ENCODE measurements at regions not wholly inside any gene's neighbourhood (a gene's known extent, or its start where the extent isn't known, plus 50 kb on each side); places are given as distances from the start of the nearest gene placed in this dataset.

GRCh38 chr7:12456506-12456905, 52.8 kb upstream of the VWDE start:
- no peak overlapping the region for H3K27ac Mint-ChIP-seq (ENCODE audit: unreplicated experiment)
- peak; percentile 70 for DNase-seq
- CTCF ChIA-PET = interaction anchor here (1.1 to 1.6 kb wide), 2 partner anchors 19 to 34 kb away, joined by 5 to 7 read pairs; no protein-coding TSS in a partner anchor
- H3K4me1 Mint-ChIP-seq (ENCODE audit: low read depth, unreplicated experiment) = no peaks in the 10 kb centered on the region
- intact Hi-C loops (cut with micrococcal nuclease; ENCODE audit: unreplicated experiment) = no loop called here
- TF ChIP-seq CTCF (IDR thresholded peaks at IDR 0.05; ENCODE audit: unreplicated experiment) = no peak
- no peaks in the 10 kb centered on the region for H3K36me3 Mint-ChIP-seq (ENCODE audit: insufficient read depth, unreplicated experiment)
- no peaks in the 10 kb centered on the region for H3K27me3 Mint-ChIP-seq (ENCODE audit: unreplicated experiment)
- BruUV-seq (replicated peaks) = no TSS peak
- peaks cover 2% of the 10 kb centered on the region for H3K9me3 Mint-ChIP-seq (ENCODE audit: low read depth, unreplicated experiment)
- H3K4me3 Mint-ChIP-seq (ENCODE audit: low read depth, unreplicated experiment) = no peak overlapping the region

GRCh38 chr7:12458520-12459131, 55.0 kb upstream of the VWDE start:
- BruUV-seq (replicated peaks) = no TSS peak
- H3K4me3 Mint-ChIP-seq (ENCODE audit: low read depth, unreplicated experiment) = no peak overlapping the region
- H3K9me3 Mint-ChIP-seq (ENCODE audit: low read depth, unreplicated experiment) = peaks cover 2% of the 10 kb centered on the region
- H3K27me3 Mint-ChIP-seq (ENCODE audit: unreplicated experiment) = no peaks in the 10 kb centered on the region
- no peaks in the 10 kb centered on the region for H3K36me3 Mint-ChIP-seq (ENCODE audit: insufficient read depth, unreplicated experiment)
- H3K27ac Mint-ChIP-seq (ENCODE audit: unreplicated experiment) = no peak overlapping the region
- intact Hi-C loops (cut with micrococcal nuclease; ENCODE audit: unreplicated experiment) = loop anchor here (1.0 kb wide), 2 partner anchors 32 to 38 kb away; no protein-coding TSS in a partner anchor
- DNase-seq = peak; percentile 49
- no peaks in the 10 kb centered on the region for H3K4me1 Mint-ChIP-seq (ENCODE audit: low read depth, unreplicated experiment)
- CTCF ChIA-PET = interaction anchor here (0.5 to 1.8 kb wide), 25 partner anchors 10 to 1206 kb away, joined by 3 to 66 read pairs (median 5); partner anchors contain the start of genes SCIN and VWDE
- peak; percentile 84 for TF ChIP-seq CTCF (IDR thresholded peaks at IDR 0.05; ENCODE audit: unreplicated experiment)

- no peak overlapping the region for H3K4me3 Mint-ChIP-seq (ENCODE audit: low read depth, unreplicated experiment)
- CTCF ChIA-PET = no interaction called here
- no peaks in the 10 kb centered on the region for H3K27me3 Mint-ChIP-seq (ENCODE audit: unreplicated experiment)
- no peak for DNase-seq
- no TSS peak for BruUV-seq (replicated peaks)
- no peaks in the 10 kb centered on the region for H3K9me3 Mint-ChIP-seq (ENCODE audit: low read depth, unreplicated experiment)
- TF ChIP-seq CTCF (IDR thresholded peaks at IDR 0.05; ENCODE audit: unreplicated experiment) = no peak
- no peaks in the 10 kb centered on the region for H3K36me3 Mint-ChIP-seq (ENCODE audit: insufficient read depth, unreplicated experiment)
- intact Hi-C loops (cut with micrococcal nuclease; ENCODE audit: unreplicated experiment) = no loop called here
- no peaks in the 10 kb centered on the region for H3K4me1 Mint-ChIP-seq (ENCODE audit: low read depth, unreplicated experiment)
- no peak overlapping the region for H3K27ac Mint-ChIP-seq (ENCODE audit: unreplicated experiment)
Observed at GRCh38 chr7:12467837-12468236, 64.2 kb upstream of the VWDE start.

GRCh38 chr7:12469568-12469967, 65.9 kb upstream of the VWDE start:
- no peaks in the 10 kb centered on the region for H3K36me3 Mint-ChIP-seq (ENCODE audit: insufficient read depth, unreplicated experiment)
- no peaks in the 10 kb centered on the region for H3K9me3 Mint-ChIP-seq (ENCODE audit: low read depth, unreplicated experiment)
- CTCF ChIA-PET = interaction anchor here (1.0 kb wide), 1 partner anchor 11 kb away, joined by 5 read pairs; no protein-coding TSS in a partner anchor
- no peak overlapping the region for H3K4me3 Mint-ChIP-seq (ENCODE audit: low read depth, unreplicated experiment)
- no peaks in the 10 kb centered on the region for H3K27me3 Mint-ChIP-seq (ENCODE audit: unreplicated experiment)
- H3K4me1 Mint-ChIP-seq (ENCODE audit: low read depth, unreplicated experiment) = no peaks in the 10 kb centered on the region
- TF ChIP-seq CTCF (IDR thresholded peaks at IDR 0.05; ENCODE audit: unreplicated experiment) = no peak
- no TSS peak for BruUV-seq (replicated peaks)
- intact Hi-C loops (cut with micrococcal nuclease; ENCODE audit: unreplicated experiment) = no loop called here
- DNase-seq = no peak
- H3K27ac Mint-ChIP-seq (ENCODE audit: unreplicated experiment) = no peak overlapping the region
